Right renal cortex interstitium (tissue), 3 donors: ENCODE measurements at regions not wholly inside any gene's neighbourhood (a gene's known extent, or its start where the extent isn't known, plus 50 kb on each side); places are given as distances from the start of the nearest gene placed in this dataset.
"Not testable (repeated sequence)": the region's sequence is repeated elsewhere in the genome, so short reads cannot be mapped to it uniquely, and the experiment has no call there.

Source experiments
- DNase-seq, 3 donors: peaks; one replicate each; pipeline ENCODE4 v3.0.0-alpha.2; 2013; ENCODE audit warnings: low read depth in 3 of 3, low spot score in 2 of 3

- no peak for DNase-seq
Observed at GRCh38 chr13:62489731-62490130, 1074.1 kb upstream of the PCDH20 start.

GRCh38 chr13:62483774-62484173, 1068.1 kb upstream of the PCDH20 start:
- no peak for DNase-seq

- DNase-seq, result no peak
Observed at GRCh38 chr13:62482351-62482750, 1066.7 kb upstream of the PCDH20 start.

GRCh38 chr13:62473944-62474237, 1058.2 kb upstream of the PCDH20 start:
- no peak for DNase-seq

- no peak for DNase-seq
Observed at GRCh38 chr13:62473190-62473943, 1057.7 kb upstream of the PCDH20 start.

GRCh38 chr13:62453761-62454160, 1038.1 kb upstream of the PCDH20 start:
- DNase-seq, result no peak

GRCh38 chr13:62450759-62451158, 1035.1 kb upstream of the PCDH20 start:
- no peak for DNase-seq

- not testable (repeated sequence) for DNase-seq
Observed at GRCh38 chr13:62447771-62448382, 1032.2 kb upstream of the PCDH20 start.

GRCh38 chr13:62444805-62445204, 1029.2 kb upstream of the PCDH20 start:
- DNase-seq, result no peak

- DNase-seq, result no peak
Observed at GRCh38 chr13:62434081-62434480, 1018.4 kb upstream of the PCDH20 start.

- no peak for DNase-seq
Observed at GRCh38 chr13:62433660-62434059, 1018.0 kb upstream of the PCDH20 start.

GRCh38 chr13:62432906-62433305, 1017.3 kb upstream of the PCDH20 start:
- no peak for DNase-seq

- DNase-seq, result no peak
Observed at GRCh38 chr13:62432295-62432694, 1016.6 kb upstream of the PCDH20 start.

- DNase-seq, result no peak
Observed at GRCh38 chr13:62431852-62432251, 1016.2 kb upstream of the PCDH20 start.

- no peak for DNase-seq
Observed at GRCh38 chr13:62418872-62419271, 1003.2 kb upstream of the PCDH20 start.

- DNase-seq, result no peak
Observed at GRCh38 chr13:62418376-62418775, 1002.7 kb upstream of the PCDH20 start.

- DNase-seq, result no peak
Observed at GRCh38 chr13:62407871-62408270, 992.2 kb upstream of the PCDH20 start.

- no peak for DNase-seq
Observed at GRCh38 chr13:62388515-62388914, 972.9 kb upstream of the PCDH20 start.

- DNase-seq, result no peak
Observed at GRCh38 chr13:62387647-62388046, 972.0 kb upstream of the PCDH20 start.

- DNase-seq, result not testable (repeated sequence)
Observed at GRCh38 chr13:62379241-62379640, 963.6 kb upstream of the PCDH20 start.

GRCh38 chr13:62377838-62378237, 962.2 kb upstream of the PCDH20 start:
- DNase-seq, result no peak

GRCh38 chr13:62375653-62376052, 960.0 kb upstream of the PCDH20 start:
- no peak for DNase-seq

GRCh38 chr13:62371737-62372136, 956.1 kb upstream of the PCDH20 start:
- no peak for DNase-seq
